ENCODE measurements at regions not wholly inside any gene's neighbourhood (a gene's known extent, or its start where the extent isn't known, plus 50 kb on each side); places are given as distances from the start of the nearest gene placed in this dataset.

DNA sequence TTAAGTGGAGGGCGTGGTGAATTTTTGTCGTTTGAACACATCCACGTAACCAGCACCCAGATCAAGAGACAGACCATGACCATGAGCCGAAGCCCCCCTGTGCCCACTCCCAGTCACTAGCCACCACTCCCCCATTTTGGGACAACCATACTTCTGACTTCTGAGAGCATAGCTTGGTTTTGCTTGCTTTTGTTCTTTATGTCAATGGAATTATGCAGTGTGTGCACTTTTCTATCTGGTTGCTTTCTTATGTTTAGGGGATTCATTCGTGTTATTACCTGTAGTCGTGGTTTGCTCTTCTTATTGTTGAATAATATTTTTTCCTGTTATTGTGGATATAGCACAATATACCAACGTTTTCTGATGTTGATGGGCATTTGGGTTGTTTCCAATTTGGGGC is 141.7 kb downstream of the GLI2 start:
- TF ChIP-seq, protein P1, sequence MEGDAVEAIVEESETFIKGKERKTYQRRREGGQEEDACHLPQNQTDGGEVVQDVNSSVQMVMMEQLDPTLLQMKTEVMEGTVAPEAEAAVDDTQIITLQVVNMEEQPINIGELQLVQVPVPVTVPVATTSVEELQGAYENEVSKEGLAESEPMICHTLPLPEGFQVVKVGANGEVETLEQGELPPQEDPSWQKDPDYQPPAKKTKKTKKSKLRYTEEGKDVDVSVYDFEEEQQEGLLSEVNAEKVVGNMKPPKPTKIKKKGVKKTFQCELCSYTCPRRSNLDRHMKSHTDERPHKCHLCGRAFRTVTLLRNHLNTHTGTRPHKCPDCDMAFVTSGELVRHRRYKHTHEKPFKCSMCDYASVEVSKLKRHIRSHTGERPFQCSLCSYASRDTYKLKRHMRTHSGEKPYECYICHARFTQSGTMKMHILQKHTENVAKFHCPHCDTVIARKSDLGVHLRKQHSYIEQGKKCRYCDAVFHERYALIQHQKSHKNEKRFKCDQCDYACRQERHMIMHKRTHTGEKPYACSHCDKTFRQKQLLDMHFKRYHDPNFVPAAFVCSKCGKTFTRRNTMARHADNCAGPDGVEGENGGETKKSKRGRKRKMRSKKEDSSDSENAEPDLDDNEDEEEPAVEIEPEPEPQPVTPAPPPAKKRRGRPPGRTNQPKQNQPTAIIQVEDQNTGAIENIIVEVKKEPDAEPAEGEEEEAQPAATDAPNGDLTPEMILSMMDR (IDR thresholded peaks at IDR 0.05), result no peak
- TF ChIP-seq POLR2A (IDR thresholded peaks at IDR 0.05), result no peak
